ENCODE measurements at regions not wholly inside any gene's neighbourhood (a gene's known extent, or its start where the extent isn't known, plus 50 kb on each side); places are given as distances from the start of the nearest gene placed in this dataset.

GRCh38 chr1:106680216-106680615 lies 376.3 kb upstream of the PRMT6 start:
- in situ Hi-C loops (cut with MboI; ENCODE audit: low sequenced_read_pairs, unreplicated experiment), result no loop called here
- TF ChIP-seq CTCF (IDR thresholded peaks at IDR 0.05; ENCODE audit: borderline replicate concordance, control extremely low read depth, extremely low read depth, insufficient read depth, missing control alignments), result no peak

GRCh38 chr1:106680776-106681344 lies 375.6 kb upstream of the PRMT6 start:
- no peak for DNase-seq (ENCODE audit: low spot score)
- TF ChIP-seq CTCF (IDR thresholded peaks at IDR 0.05; ENCODE audit: borderline replicate concordance, control extremely low read depth, extremely low read depth, insufficient read depth, missing control alignments), result no peak
- in situ Hi-C loops (cut with MboI; ENCODE audit: low sequenced_read_pairs, unreplicated experiment), result no loop called here

More at GRCh38 chr1:106680216-106680615, 376.3 kb upstream of the PRMT6 start:
- DNase-seq (ENCODE audit: low spot score), result no peak

DNA sequence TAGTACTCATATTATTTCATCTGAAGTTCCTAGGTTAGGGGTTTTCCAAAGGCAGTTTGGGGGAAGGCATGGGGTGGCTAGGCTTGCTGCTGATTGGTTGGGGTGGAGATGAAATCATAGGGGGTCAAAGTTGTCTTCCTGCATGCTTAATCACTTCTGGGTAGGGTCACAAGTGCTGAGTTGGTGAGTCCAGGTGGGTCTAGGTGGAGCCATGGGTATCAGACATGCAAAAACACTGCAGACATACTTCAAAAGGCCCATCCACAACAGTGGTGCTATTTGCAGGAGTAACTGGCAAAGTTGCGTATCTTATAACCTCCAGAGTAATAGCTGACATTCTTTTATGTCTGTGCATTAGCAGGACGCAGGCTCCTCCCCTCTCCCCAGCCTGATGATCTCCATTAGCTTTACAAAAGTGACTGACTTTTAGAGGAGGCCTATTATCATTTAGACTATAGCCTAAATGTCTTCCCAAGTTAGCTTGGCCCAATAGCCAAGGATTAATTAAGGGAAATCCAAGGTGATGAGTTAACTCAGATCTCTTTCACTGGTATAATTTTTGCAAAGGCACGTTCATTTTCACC lies 374.4 kb upstream of the PRMT6 start:
- in situ Hi-C loops (cut with MboI; ENCODE audit: low sequenced_read_pairs, unreplicated experiment), result no loop called here
- DNase-seq (ENCODE audit: low spot score), result no peak
- TF ChIP-seq CTCF (IDR thresholded peaks at IDR 0.05; ENCODE audit: borderline replicate concordance, control extremely low read depth, extremely low read depth, insufficient read depth, missing control alignments), result no peak

DNA sequence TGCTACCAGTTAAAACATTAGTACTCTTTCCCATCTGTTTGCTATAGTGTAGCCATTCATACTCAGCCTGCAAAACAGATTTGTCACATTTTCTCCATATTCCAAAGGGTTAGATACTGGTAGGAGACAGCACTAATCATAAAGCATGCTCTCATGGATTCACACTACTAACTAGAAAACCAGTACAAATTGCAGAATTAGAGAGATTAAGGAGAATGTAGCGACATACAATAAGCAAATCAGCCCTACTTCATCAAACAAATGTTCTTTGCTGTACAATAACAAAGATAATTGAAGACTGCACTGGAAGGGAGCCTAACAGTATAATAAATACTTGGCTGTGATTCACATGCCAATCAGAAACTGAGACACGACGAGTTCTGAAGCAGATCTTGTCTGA lies 368.0 kb upstream of the PRMT6 start:
- in situ Hi-C loops (cut with MboI; ENCODE audit: low sequenced_read_pairs, unreplicated experiment), result no loop called here
- TF ChIP-seq CTCF (IDR thresholded peaks at IDR 0.05; ENCODE audit: borderline replicate concordance, control extremely low read depth, extremely low read depth, insufficient read depth, missing control alignments), result no peak

GRCh38 chr1:106698660-106699059 lies 357.8 kb upstream of the PRMT6 start:
- in situ Hi-C loops (cut with MboI; ENCODE audit: low sequenced_read_pairs, unreplicated experiment), result no loop called here
- no peak for DNase-seq (ENCODE audit: low spot score)
- no peak for TF ChIP-seq CTCF (IDR thresholded peaks at IDR 0.05; ENCODE audit: borderline replicate concordance, control extremely low read depth, extremely low read depth, insufficient read depth, missing control alignments)

More for the DNA sequence above, 368.0 kb upstream of the PRMT6 start:
- DNase-seq (ENCODE audit: low spot score), result no peak

DNA sequence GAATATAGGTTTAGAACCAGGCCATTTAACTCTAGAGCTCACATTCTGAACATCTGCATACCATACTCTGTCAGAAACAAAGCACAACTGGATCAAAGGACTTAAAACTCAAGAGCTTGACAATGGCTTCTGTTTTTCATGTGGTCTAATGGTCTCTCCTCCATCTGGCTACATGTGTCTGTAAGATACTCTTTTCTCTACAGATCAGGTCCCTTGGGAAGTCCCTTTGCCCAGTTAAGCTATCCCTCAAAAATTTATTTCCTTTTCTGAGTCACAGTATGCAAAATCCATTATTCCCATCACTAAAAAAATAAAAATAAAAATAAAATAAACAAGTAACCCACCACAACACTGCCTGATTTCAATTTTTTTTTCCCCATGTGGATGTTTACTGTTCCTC lies 357.0 kb upstream of the PRMT6 start:
- TF ChIP-seq CTCF (IDR thresholded peaks at IDR 0.05; ENCODE audit: borderline replicate concordance, control extremely low read depth, extremely low read depth, insufficient read depth, missing control alignments), result no peak
- in situ Hi-C loops (cut with MboI; ENCODE audit: low sequenced_read_pairs, unreplicated experiment), result no loop called here

More for the DNA sequence above, 357.0 kb upstream of the PRMT6 start:
- DNase-seq (ENCODE audit: low spot score), result no peak

Data from GM13976 (cell line).